ENCODE measurements at regions not wholly inside any gene's neighbourhood (a gene's known extent, or its start where the extent isn't known, plus 50 kb on each side); places are given as distances from the start of the nearest gene placed in this dataset.

DNA sequence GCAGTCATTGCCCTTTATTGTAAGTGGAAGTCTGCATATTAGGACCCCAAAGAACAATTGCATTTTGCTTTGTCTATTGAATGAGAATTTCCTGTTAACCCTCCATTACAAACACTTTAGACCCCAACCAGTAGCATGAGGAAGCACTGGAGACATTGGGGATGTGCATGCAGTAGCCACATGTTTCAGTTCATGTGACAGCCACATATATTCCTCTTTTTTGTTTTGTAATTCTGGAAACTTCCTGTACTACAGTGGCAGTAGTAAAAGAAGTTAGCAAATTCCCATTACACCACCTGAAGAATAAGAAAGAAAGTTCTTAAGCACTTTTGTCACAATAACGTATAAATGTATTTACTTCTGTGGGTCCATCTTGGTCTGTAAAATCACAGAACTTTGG lies 281.1 kb upstream of the SLC14A2 start:
- POLR2A ChIA-PET: no interaction called here
- H3K9me3 ChIP-seq (ENCODE audit: control insufficient read depth, insufficient read depth, low read depth, low read length): no peaks in the 10 kb centered on the region
- no TSS peak for BruUV-seq (replicated peaks)
- TF ChIP-seq, protein P1, sequence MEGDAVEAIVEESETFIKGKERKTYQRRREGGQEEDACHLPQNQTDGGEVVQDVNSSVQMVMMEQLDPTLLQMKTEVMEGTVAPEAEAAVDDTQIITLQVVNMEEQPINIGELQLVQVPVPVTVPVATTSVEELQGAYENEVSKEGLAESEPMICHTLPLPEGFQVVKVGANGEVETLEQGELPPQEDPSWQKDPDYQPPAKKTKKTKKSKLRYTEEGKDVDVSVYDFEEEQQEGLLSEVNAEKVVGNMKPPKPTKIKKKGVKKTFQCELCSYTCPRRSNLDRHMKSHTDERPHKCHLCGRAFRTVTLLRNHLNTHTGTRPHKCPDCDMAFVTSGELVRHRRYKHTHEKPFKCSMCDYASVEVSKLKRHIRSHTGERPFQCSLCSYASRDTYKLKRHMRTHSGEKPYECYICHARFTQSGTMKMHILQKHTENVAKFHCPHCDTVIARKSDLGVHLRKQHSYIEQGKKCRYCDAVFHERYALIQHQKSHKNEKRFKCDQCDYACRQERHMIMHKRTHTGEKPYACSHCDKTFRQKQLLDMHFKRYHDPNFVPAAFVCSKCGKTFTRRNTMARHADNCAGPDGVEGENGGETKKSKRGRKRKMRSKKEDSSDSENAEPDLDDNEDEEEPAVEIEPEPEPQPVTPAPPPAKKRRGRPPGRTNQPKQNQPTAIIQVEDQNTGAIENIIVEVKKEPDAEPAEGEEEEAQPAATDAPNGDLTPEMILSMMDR (IDR thresholded peaks at IDR 0.05): no peak
- no peak for TF ChIP-seq SIN3A (IDR thresholded peaks at IDR 0.05; ENCODE audit: borderline replicate concordance, insufficient read depth, low read depth, low read length)
- H3K27ac ChIP-seq (ENCODE audit: low read length): no peak overlapping the region
- in situ Hi-C loops (cut with HindIII; ENCODE audit: low pct_unique_long_range_greater_than_20kb, low sequenced_read_pairs): no loop called here
- intact Hi-C loops (cut with micrococcal nuclease; ENCODE audit: unreplicated experiment): no loop called here
- no peaks in the 10 kb centered on the region for H3K36me3 ChIP-seq (ENCODE audit: control insufficient read depth, insufficient read depth, low read length)
- CTCF ChIA-PET: no interaction called here
- H3K27me3 ChIP-seq (ENCODE audit: control insufficient read depth, insufficient read depth, low read length): no peaks in the 10 kb centered on the region
- no peak overlapping the region for H3K4me3 ChIP-seq (ENCODE audit: low read depth in 2 of 2, low read length in 2 of 2)
- ATAC-seq: no peak
- no peaks in the 10 kb centered on the region for H3K4me1 ChIP-seq (ENCODE audit: control insufficient read depth, insufficient read depth, low read length)
- no peak for DNase-seq (ENCODE audit: low read depth, low spot score)

- ChIA-PET POLR2A (no interaction called here), CTCF (no interaction called here)
- Histone ChIP-seq H3K9me3 (ENCODE audit: control insufficient read depth, insufficient read depth, low read depth, low read length) (no peaks in the 10 kb centered on the region), H3K4me1 (ENCODE audit: control insufficient read depth, insufficient read depth, low read length) (no peaks in the 10 kb centered on the region), H3K4me3 (ENCODE audit: low read depth in 2 of 2, low read length in 2 of 2) (no peak overlapping the region), H3K27me3 (ENCODE audit: control insufficient read depth, insufficient read depth, low read length) (no peaks in the 10 kb centered on the region), H3K36me3 (ENCODE audit: control insufficient read depth, insufficient read depth, low read length) (no peaks in the 10 kb centered on the region), H3K27ac (ENCODE audit: low read length) (no peak overlapping the region)
- in situ Hi-C loops (cut with HindIII; ENCODE audit: low pct_unique_long_range_greater_than_20kb, low sequenced_read_pairs) (no loop called here), intact Hi-C loops (cut with micrococcal nuclease; ENCODE audit: unreplicated experiment) (no loop called here)
- ATAC-seq (no peak), DNase-seq (ENCODE audit: low read depth, low spot score) (no peak)
- no TSS peak for BruUV-seq (replicated peaks)
- TF ChIP-seq POLR2AphosphoS5 (IDR thresholded peaks at IDR 0.05; ENCODE audit: low read depth, low read length) (no peak), TCF7L2 (IDR thresholded peaks at IDR 0.05; ENCODE audit: low read depth, low read length) (no peak), SIN3A (IDR thresholded peaks at IDR 0.05; ENCODE audit: borderline replicate concordance, insufficient read depth, low read depth, low read length) (no peak)
- TF ChIP-seq, protein P1 (IDR thresholded peaks at IDR 0.05): no peak
- TF ChIP-seq, protein P2, sequence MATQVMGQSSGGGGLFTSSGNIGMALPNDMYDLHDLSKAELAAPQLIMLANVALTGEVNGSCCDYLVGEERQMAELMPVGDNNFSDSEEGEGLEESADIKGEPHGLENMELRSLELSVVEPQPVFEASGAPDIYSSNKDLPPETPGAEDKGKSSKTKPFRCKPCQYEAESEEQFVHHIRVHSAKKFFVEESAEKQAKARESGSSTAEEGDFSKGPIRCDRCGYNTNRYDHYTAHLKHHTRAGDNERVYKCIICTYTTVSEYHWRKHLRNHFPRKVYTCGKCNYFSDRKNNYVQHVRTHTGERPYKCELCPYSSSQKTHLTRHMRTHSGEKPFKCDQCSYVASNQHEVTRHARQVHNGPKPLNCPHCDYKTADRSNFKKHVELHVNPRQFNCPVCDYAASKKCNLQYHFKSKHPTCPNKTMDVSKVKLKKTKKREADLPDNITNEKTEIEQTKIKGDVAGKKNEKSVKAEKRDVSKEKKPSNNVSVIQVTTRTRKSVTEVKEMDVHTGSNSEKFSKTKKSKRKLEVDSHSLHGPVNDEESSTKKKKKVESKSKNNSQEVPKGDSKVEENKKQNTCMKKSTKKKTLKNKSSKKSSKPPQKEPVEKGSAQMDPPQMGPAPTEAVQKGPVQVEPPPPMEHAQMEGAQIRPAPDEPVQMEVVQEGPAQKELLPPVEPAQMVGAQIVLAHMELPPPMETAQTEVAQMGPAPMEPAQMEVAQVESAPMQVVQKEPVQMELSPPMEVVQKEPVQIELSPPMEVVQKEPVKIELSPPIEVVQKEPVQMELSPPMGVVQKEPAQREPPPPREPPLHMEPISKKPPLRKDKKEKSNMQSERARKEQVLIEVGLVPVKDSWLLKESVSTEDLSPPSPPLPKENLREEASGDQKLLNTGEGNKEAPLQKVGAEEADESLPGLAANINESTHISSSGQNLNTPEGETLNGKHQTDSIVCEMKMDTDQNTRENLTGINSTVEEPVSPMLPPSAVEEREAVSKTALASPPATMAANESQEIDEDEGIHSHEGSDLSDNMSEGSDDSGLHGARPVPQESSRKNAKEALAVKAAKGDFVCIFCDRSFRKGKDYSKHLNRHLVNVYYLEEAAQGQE (IDR thresholded peaks at IDR 0.05; ENCODE audit: insufficient read depth in 1 of 2, low read depth in 2 of 2, low read length in 1 of 2): no peak
Observed at GRCh38 chr18:45335282-45336043, 279.8 kb upstream of the SLC14A2 start.

Data from Panc1 (cell line).